ENCODE measurements at regions not wholly inside any gene's neighbourhood (a gene's known extent, or its start where the extent isn't known, plus 50 kb on each side); places are given as distances from the start of the nearest gene placed in this dataset.
"Not testable (repeated sequence)": the region's sequence is repeated elsewhere in the genome, so short reads cannot be mapped to it uniquely, and the experiment has no call there.

- DNase-seq, result not testable (repeated sequence)
Observed at GRCh38 chr2:111320965-111321364, 200.3 kb downstream of the BCL2L11 start.

DNA sequence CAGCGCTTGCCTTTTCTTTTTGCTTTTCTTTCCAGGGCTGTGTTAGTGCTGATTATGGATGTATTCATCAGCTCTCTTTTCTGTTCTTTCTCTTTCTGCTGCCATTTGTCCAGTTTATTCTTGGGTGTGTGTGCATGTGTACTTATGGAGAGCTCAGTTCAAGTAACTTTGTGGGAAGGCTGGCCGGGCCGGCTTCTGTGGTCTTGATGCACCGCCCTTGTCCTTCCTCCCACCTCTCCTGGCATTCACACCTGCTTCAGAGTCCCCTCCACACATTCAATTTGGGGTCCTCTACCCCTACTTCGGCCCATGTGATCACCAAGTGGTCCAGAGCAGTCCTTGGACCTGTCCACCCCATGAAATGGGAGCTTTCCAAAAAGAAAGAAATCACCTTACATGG, 202.7 kb downstream of the BCL2L11 start:
- not testable (repeated sequence) for DNase-seq

GRCh38 chr2:111327726-111328125, 207.0 kb downstream of the BCL2L11 start:
- not testable (repeated sequence) for DNase-seq

DNA sequence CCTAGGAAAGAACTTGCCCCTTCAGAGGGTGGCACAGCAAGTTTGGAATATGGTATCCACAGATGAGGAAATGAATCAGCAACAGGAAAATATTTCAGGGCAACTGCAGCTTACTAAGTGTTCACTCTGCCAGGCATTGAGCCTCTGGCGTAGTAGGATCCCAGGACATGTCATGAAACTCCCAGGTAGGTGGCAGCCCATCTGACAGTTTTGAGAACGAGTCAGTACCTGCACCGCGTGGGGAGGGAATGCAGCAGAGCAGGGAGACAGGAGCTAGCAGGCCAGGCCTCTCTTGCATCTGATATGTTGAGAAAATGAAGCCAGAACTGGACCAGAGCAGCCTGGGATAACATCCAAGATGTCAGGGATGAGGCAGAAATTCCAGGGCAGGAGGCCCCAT, 208.6 kb downstream of the BCL2L11 start:
- not testable (repeated sequence) for DNase-seq

DNA sequence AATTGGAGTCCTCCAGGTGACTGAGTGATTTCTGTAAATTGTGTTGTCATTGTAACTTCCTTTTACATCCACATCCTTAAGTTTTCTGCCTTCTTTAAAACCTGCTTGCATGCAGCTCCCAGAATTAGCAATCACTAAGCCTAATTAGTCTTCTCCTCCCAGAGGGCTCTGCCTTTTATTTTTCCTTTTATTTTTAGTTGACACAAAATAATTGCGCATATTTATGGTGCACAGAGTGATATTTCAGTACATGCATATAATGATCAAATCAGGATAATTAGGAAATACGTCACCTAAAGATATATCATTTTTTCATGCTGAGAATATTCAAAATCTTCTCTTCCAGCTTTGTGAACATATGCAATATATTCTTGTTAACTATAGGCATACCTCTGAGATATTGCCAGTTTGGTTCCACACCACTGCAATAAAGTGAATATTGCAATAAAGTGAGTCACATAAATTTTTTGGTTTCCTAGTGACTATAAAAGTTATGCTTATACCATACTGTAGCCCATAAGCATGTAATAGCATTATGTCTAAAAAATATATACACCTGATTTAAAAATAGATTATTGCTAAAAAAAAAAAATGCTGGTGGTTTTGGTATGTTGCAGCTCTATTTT, 210.5 kb downstream of the BCL2L11 start:
- DNase-seq, result not testable (repeated sequence)

DNA sequence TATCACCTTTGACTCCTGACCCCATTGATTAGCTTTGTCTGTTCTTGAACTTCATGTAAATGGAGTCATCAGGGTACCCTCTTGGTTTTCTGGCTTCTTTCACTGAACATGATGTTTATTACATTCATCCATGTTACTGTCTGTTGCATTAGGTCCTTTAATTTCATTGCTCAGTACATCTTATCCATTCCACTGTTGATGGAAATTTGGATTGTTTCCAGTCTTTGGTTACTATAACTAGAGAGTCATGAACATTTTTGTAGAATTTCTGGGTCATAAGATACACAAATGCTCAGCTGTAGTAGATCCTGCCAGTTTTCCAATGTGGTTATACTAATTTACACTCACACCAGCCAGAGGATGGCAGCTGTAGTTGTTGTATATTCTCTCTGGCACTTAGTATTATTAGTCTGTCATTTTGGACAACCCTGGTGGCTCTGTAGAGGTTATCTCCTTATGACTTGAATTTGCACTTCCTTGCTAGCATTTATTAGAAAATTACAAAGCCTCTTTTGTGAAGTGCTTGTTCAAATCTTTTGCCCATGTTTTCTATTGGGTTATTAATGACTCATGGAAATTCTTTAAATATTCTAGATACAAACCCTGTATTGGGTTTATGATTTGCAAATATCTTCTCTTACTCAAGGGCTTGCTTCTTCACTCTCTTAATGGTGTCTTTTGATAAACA, 214.7 kb downstream of the BCL2L11 start:
- not testable (repeated sequence) for DNase-seq

GRCh38 chr2:111338474-111338873, 217.8 kb downstream of the BCL2L11 start:
- DNase-seq, result not testable (repeated sequence)

- not testable (repeated sequence) for DNase-seq
Observed at GRCh38 chr2:111339476-111339875, 218.8 kb downstream of the BCL2L11 start.

DNA sequence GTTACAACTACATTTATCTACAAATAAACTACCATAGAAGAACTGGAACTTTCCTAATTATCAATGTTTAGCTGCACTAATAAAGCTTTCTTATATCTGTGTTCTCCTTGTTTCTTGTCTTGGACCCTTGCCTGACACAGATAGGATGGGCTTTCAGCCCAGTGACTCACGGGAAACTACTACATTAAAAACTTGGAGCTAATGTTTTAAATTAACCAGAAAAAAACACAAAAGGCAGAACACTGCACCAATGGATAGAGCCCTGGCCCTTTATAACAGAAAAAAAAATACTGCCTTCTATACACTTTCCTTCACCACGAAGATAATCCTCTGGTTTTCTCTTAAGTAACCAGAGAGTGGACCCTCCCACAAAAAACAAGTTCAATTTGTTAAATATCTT, 223.9 kb downstream of the BCL2L11 start:
- DNase-seq, result not testable (repeated sequence)

DNA sequence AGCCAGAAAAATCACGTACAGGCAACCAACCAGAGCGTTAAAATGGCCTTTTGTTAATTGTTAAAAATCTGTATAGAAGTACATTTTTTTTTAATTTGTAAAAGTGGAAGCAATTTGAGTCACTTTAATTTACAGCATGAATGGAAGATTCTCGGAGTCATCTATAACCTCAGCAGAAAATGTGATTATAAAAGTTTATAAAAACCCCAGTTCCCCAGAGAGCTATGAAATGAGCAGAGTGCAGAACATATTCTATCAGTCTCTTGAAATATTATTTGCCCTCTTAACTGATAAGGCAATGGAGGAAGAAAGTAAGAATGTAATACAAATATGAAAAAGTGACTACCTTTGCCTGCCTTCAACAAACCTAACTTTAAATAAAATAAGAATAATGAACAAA, 224.7 kb downstream of the BCL2L11 start:
- not testable (repeated sequence) for DNase-seq

GRCh38 chr2:111346018-111346930, 225.6 kb downstream of the BCL2L11 start:
- DNase-seq, result not testable (repeated sequence)

GRCh38 chr2:111347695-111348094, 227.0 kb downstream of the BCL2L11 start:
- DNase-seq, result not testable (repeated sequence)

GRCh38 chr2:111348316-111348715, 227.6 kb downstream of the BCL2L11 start:
- DNase-seq, result not testable (repeated sequence)

- not testable (repeated sequence) for DNase-seq
Observed at GRCh38 chr2:111355022-111355817, 234.5 kb downstream of the BCL2L11 start.

DNA sequence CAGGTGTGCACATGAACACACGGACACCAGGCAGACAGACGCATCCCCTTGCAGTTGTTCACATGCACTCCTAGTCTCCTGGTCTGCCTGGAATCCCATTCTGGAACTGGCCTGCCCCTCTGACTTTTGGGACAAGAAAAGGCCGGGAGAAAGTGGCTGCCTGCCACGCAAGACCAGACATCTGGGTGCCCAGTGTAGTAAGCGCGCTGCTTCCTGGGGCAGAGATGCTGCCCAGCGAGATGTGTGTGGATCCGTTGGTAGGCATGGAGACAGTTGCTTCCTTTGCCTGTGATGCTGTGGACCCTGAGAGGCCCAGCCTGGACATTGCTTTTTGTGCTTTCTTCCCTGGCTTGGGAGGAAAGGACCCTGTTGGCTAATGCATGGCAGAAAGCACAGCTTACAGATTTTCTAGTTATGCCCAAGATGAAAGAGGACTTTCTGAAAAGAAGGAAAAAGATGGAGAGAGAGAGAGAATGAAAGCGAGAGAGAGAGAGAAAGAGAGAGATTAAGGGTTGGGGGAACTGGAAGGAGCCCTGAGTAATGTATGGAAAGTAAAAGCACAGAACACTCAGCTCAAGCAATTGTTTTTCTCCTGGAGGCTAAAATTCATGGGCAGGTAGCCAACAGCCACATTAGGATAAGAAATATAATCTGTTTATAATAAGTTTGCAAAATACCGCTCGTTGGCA, 235.3 kb downstream of the BCL2L11 start:
- not testable (repeated sequence) for DNase-seq

GRCh38 chr2:111356512-111357031, 235.9 kb downstream of the BCL2L11 start:
- not testable (repeated sequence) for DNase-seq

DNA sequence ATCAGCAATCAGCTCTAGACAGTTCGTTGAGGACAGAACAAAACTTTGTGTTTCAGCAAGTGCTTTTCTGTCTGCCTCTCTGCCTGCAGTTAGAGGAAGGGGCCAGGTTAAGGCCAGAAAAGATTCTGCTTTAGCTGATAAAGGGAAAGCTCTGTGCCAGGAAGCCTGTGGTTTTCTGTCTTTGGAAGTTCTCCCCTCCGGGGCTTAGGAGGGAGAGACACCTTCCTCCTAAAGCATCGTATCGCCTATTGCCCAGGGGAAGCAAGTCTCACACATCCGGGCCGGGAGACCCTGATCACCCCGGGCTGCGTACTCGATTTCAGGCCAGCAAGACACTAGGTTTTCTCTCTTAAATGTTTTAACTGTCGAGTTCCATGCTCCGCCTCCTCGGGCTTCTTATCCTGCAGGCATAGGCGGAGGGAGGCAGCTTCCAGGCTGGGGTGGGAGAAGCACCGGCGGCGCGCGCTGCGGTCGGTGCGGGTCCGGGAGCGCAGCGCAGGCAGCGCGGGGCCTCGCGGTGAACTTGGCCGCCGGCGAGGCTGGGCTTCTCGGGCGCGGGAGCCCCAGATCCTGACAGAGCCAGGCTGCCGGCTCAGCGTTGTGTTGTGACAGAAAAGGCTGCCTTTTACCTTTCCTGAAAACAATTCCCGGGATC, 245.4 kb downstream of the BCL2L11 start:
- not testable (repeated sequence) for DNase-seq

DNA sequence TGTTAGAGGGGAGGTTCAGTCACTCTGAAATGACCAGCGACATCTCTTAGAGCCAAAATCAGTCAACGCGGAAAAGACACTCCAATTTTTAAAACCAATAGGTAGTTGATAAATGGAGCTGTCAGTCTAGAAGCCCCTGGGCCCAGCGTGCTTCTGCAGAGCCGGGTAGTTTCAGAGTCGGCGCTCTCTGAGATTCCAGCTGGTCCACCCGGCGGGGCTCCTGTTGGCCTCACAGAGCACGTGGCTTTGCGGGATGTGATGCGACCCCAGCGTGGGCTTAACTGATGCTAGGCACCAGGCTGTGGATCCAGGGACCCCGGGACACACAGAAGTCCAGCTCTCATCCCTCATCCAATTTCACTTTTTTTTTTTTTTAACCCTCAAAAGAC, 245.9 kb downstream of the BCL2L11 start:
- not testable (repeated sequence) for DNase-seq

DNA sequence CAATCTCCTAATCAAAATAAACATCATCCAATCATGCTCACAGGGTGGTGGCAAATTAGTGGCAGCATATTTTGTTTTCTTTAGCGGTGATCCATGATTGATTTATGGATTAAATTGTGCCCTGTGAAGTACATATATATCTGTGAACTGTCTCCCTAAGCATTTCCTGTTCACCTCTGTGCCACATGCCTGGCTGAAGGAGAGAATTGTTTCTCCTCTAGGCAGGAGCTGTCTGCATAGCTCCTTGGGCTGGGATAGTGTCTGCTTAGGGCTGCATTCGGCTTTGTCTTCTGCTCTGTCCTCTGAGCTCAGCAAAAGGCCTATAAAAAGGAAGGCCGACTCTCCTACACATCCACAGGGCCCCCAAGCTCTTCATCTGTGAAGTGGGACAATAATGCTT, 246.4 kb downstream of the BCL2L11 start:
- DNase-seq, result not testable (repeated sequence)

- not testable (repeated sequence) for DNase-seq
Observed at GRCh38 chr2:111367871-111368270, 247.2 kb downstream of the BCL2L11 start.

DNA sequence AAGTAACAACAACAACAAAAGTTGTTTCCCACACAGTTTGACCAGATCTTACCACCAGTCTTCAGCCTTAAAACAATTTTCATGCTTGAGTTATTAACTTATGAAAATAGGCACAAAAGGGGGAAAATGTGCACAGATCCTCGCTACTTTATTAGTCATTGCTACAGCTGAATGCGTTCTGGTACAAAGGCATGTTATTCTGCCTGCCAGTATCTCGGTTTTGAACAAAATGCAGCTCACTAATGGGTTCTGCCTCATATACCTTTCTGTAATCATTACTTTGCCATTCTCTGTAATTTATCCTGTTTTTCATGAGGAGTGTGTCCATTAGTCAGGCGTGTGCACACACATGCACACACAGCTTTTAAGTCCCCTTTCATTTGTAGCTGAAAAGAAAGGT, 247.6 kb downstream of the BCL2L11 start:
- not testable (repeated sequence) for DNase-seq

Measured in NCI-H1694 (cell line).